GM12878 (cell line): ENCODE measurements at regions not wholly inside any gene's neighbourhood (a gene's known extent, or its start where the extent isn't known, plus 50 kb on each side); places are given as distances from the start of the nearest gene placed in this dataset.

Experiments
- ATAC-seq: fragments of 200-7000 bp; cut with Tn5 transposase; 3 replicates; pipeline ENCODE4 v1.9.1; 2020; ENCODE audit warnings: mild to moderate bottlenecking, moderate library complexity
- BruUV-seq: library from RNA; stranded (reverse); fragments of 400-500 nt; replicated peaks from 2 replicates; lab custom pipeline; 2021; lab: Mats Ljungman, UMichigan
- CTCF ChIA-PET: fragments of 300-600 bp; sonication (Branson Sonifier 250); formaldehyde crosslinking; extraction: SDS; loops from one replicate; lab custom pipeline; 2021; ENCODE audit warnings: inconsistent platforms; lab: Yijun Ruan, JAX
- POLR2A ChIA-PET: fragments of 350-600 bp; formaldehyde crosslinking; extraction: SDS; loops from one replicate; lab custom pipeline; 2021; ENCODE audit warnings: inconsistent platforms; lab: Charles Lee
- RAD21 ChIA-PET: fragments of 300-600 bp; sonication (Branson Sonifier 250); formaldehyde crosslinking; loops from one replicate; lab custom pipeline; 2023; ENCODE audit warnings: antibody characterized with exemption; ENCODE audit not compliant: unreplicated experiment; lab: Charles Lee
- SMC1A ChIA-PET: fragments of 300-600 bp; sonication (Branson Sonifier 250); formaldehyde crosslinking; loops from one replicate; lab custom pipeline; 2023; ENCODE audit not compliant: unreplicated experiment, uncharacterized antibody; lab: Charles Lee
- DNase-seq: peaks from one replicate; pipeline ENCODE4 v3.0.0-alpha.2; 2011; ENCODE audit warnings: low read depth, low spot score
- FAIRE-seq: peaks from 3 replicates; lab custom pipeline; 2011; peaks lifted over from hg19 to GRCh38; lab: Jason Lieb, UNC
- H2AFZ ChIP-seq: 2 replicates; pipeline ENCODE4 v1.6.0; 2011; ENCODE audit warnings: low read depth, low read length, control low read depth; ENCODE audit not compliant: control insufficient read depth
- H3K27ac ChIP-seq: 2 replicates; pipeline ENCODE4 v1.5.1; 2011; ENCODE audit warnings: control low read depth; ENCODE audit not compliant: control insufficient read depth, insufficient read depth
- H3K27me3 ChIP-seq, 2 experiments: replicated peaks in 1 of 2; 2 replicates each; pipeline versions ENCODE4 v1.6.0 to v1.6.1; 2011; ENCODE audit warnings: low read length in 1 of 2; ENCODE audit not compliant: control insufficient read depth in 2 of 2, insufficient read depth in 2 of 2
- H3K36me3 ChIP-seq, 2 experiments: 2 replicates each; pipeline ENCODE4 v1.5.1; 2011; ENCODE audit warnings: low read length in 1 of 2; ENCODE audit not compliant: control insufficient read depth in 2 of 2, insufficient read depth in 2 of 2
- H3K4me1 ChIP-seq: 2 replicates; pipeline ENCODE4 v1.6.1; 2011; ENCODE audit warnings: mild to moderate bottlenecking, low read length, moderate library complexity, mixed read lengths; ENCODE audit not compliant: control insufficient read depth, insufficient read depth
- H3K4me2 ChIP-seq: 2 replicates; pipeline ENCODE4 v1.6.0; 2011; ENCODE audit warnings: control low read depth; ENCODE audit not compliant: control insufficient read depth, insufficient read depth
- H3K4me3 ChIP-seq: fragments of 200-600 bp; sonication (generic); 2 replicates; pipeline ENCODE4 v1.5.1; 2016
- H3K79me2 ChIP-seq: 2 replicates; pipeline ENCODE4 v1.6.0; 2011; ENCODE audit warnings: low read length; ENCODE audit not compliant: control insufficient read depth, insufficient read depth
- H3K9ac ChIP-seq: 2 replicates; pipeline ENCODE4 v1.8.0; 2011; ENCODE audit warnings: low read length, control low read depth, mixed read lengths; ENCODE audit not compliant: control insufficient read depth, insufficient read depth
- H3K9me3 ChIP-seq: replicated peaks from 3 replicates; pipeline ENCODE4 v1.5.1; 2011; ENCODE audit warnings: mild to moderate bottlenecking, low read length; ENCODE audit not compliant: control insufficient read depth, insufficient read depth
- H4K20me1 ChIP-seq: 2 replicates; pipeline ENCODE4 v1.6.0; 2011; ENCODE audit not compliant: control insufficient read depth, insufficient read depth
- BRCA1 ChIP-seq: IDR thresholded peaks from 2 replicates; pipeline ENCODE4 v1.6.1; 2011; ENCODE audit warnings: low read depth, low read length, improper control_type of control experiment
- EGR1 ChIP-seq, 2 experiments: IDR thresholded peaks; 1 replicate in 1 of 2; 2 replicates in 1 of 2; pipeline ENCODE4 v1.6.1; 2011 to 2012; ENCODE audit warnings: low read depth in 2 of 2, low read length in 2 of 2, borderline replicate concordance in 1 of 2, mild to moderate bottlenecking in 1 of 2, moderate library complexity in 1 of 2
- FOS ChIP-seq: IDR thresholded peaks from 3 replicates; pipeline ENCODE4 v1.6.1; 2011; ENCODE audit warnings: borderline replicate concordance; ENCODE audit not compliant: insufficient read length; ENCODE audit errors: extremely low read depth
- GABPA ChIP-seq: IDR thresholded peaks from 2 replicates; pipeline ENCODE4 v1.6.1; 2014; ENCODE audit warnings: antibody characterized with exemption, low read depth, mild to moderate bottlenecking, inconsistent platforms
- KDM1A ChIP-seq: fragments of 200-600 bp; sonication (generic); IDR thresholded peaks from 2 replicates; pipeline ENCODE4 v1.6.1; 2016; ENCODE audit warnings: borderline replicate concordance
- SREBF1 ChIP-seq: IDR thresholded peaks from 2 replicates; pipeline ENCODE4 v1.6.1; 2012; ENCODE audit warnings: mild to moderate bottlenecking, low read length
- STAT1 ChIP-seq: fragments of 450-650 bp; conservative IDR thresholded peaks from 2 replicates; pipeline ENCODE4 v1.6.1; 2014; ENCODE audit warnings: antibody characterized with exemption, mild to moderate bottlenecking
- SUPT20H ChIP-seq: IDR thresholded peaks from 2 replicates; pipeline ENCODE4 v1.6.1; 2011; ENCODE audit warnings: low read depth, mild to moderate bottlenecking, low read length, moderate library complexity, borderline replicate concordance; ENCODE audit not compliant: control insufficient read depth
- TCF12 ChIP-seq: IDR thresholded peaks from 2 replicates; pipeline ENCODE4 v1.6.1; 2011; ENCODE audit warnings: low read depth, mild to moderate bottlenecking, low read length
- YY1 ChIP-seq: IDR thresholded peaks from 2 replicates; pipeline ENCODE4 v1.6.1; 2011; ENCODE audit warnings: low read depth, mild to moderate bottlenecking, low read length
- ZNF217 ChIP-seq: fragments of 450-650 bp; IDR thresholded peaks from 2 replicates; pipeline ENCODE4 v1.6.1; 2017; ENCODE audit warnings: antibody characterized with exemption, mild to moderate bottlenecking
- WGBS: methylation state at CpG from one replicate; pipeline ENCODE4 v1.1.6; 2016; ENCODE audit warnings: low lambda C conversion rate; ENCODE audit not compliant: insufficient replicate concordance, insufficient coverage; ENCODE audit errors: missing lambda C conversion rate; 5-methylcytosine and 5-hydroxymethylcytosine counted together
- in situ Hi-C: fragments of 300-500 bp; cut with MboI; formaldehyde crosslinking; loops from 9 replicates; pipeline ENCODE4 v1.14.3; 2018; ENCODE audit warnings: mixed read lengths
- intact Hi-C: fragments of 100-400 bp; cut with micrococcal nuclease; formaldehyde crosslinking; loops from one replicate; pipeline ENCODE4 v1.14.2; 2022; ENCODE audit not compliant: unreplicated experiment
- TF ChIP-seq, protein P1 (sequence below): IDR thresholded peaks from 2 replicates; pipeline ENCODE4 v1.6.1; 2011; ENCODE audit warnings: borderline replicate concordance, low read depth, mild to moderate bottlenecking, moderate library complexity, low read length; ENCODE audit not compliant: insufficient read depth, poor library complexity, severe bottlenecking
- TF ChIP-seq, protein P2 (sequence below): fragments of 450-650 bp; IDR thresholded peaks from 2 replicates; pipeline ENCODE4 v1.6.1; 2017; ENCODE audit warnings: mild to moderate bottlenecking, low read depth, inconsistent platforms; ENCODE audit not compliant: poor library complexity, severe bottlenecking

DNA sequence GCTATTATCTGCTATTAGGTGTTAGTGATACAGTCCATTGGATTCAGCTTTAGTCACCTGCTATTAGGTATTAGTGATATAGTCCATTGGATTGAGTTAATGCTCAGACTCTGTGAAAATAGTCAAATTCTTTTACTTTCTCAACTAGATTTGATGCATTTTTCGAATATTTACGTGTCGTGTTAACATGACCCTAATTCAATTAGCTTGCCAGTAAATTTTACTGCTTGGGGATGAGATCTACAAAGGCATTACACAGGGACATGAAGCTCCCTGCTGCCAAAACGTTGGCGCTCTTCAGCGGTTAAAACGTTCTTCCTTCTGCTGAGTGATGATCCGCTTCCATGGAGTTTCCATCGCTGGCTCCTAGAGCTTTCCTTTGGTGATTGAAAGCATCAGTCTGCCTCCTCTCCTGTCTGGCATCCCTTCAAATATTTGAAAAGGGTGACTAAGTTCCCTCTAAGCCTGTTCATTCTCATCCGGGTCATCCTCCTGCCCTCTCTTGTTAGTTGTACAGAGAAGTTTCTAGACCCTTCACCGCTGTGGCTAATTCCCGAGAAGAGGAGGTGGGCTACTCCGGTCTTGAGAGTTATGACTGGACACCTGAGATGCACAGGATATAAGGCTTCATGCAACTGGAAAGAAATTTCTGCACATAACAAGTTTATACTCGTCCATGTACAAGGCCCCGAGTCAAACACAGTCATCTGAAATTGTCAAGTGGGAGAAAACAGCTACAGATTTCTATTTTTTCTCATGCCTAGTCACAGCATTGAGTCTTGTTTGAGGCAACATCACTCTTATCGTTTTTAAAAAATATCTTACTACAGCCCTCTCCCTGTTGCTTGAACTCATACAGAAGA, 254.0 kb downstream of the KLF6 start:
- Histone ChIP-seq H3K36me3 (no peaks in the 10 kb centered on the region), H4K20me1 (no peaks in the 10 kb centered on the region), H3K4me2 (no peak overlapping the region), H3K27me3 (no peaks in the 10 kb centered on the region; a peak in 1 of 4 replicates), H3K27ac (no peak overlapping the region), H3K9me3 (no peaks in the 10 kb centered on the region), H3K79me2 (no peaks in the 10 kb centered on the region), H3K9ac (no peak overlapping the region), H3K4me1 (no peaks in the 10 kb centered on the region), H2AFZ (no peak overlapping the region), H3K4me3 (no peak overlapping the region)
- ChIA-PET RAD21 (no interaction called here), CTCF (interaction anchor here (1.0 to 1.5 kb wide), 2 partner anchors 10 to 333 kb away, joined by 3 to 4 read pairs; no protein-coding TSS in a partner anchor), SMC1A (interaction anchor here (0.6 kb wide), 1 partner anchor 33 kb away, joined by 4 read pairs; no protein-coding TSS in a partner anchor), POLR2A (no interaction called here)
- FAIRE-seq (no peak), DNase-seq (no peak), ATAC-seq (no peak)
- in situ Hi-C loops: no loop called here
- intact Hi-C loops: no loop called here
- BruUV-seq: no TSS peak
- 60% methylated on average over 16 of the region's 16 CpGs for WGBS
- TF ChIP-seq TCF12: no peak

DNA sequence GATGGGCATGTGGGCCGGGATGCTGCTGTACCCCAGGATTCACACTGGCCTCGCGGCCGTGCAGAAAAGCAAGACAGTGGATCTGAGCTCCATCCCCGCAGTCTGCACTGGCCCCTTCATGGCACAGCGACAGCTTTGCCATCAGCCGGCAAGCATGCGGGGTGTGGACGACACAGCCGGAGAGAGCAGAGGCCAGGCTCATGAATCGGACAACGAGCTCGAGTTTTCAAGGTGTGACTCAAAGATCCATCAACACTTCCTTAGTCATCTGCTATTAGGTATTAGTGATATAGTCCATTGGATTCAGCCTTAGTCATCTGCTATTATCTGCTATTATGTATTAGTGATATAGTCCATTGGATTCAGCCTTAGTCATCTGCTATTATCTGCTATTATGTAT, 254.7 kb downstream of the KLF6 start:
- Histone ChIP-seq H3K27ac (no peak overlapping the region), H3K27me3 (no peaks in the 10 kb centered on the region; a peak in 1 of 4 replicates), H3K79me2 (no peaks in the 10 kb centered on the region), H3K4me2 (no peak overlapping the region), H3K9ac (no peak overlapping the region), H3K4me1 (no peaks in the 10 kb centered on the region), H2AFZ (no peak overlapping the region), H3K36me3 (no peaks in the 10 kb centered on the region), H3K4me3 (no peak overlapping the region), H4K20me1 (no peaks in the 10 kb centered on the region), H3K9me3 (no peaks in the 10 kb centered on the region)
- RAD21 ChIA-PET: no interaction called here
- FAIRE-seq (no peak), ATAC-seq (no peak), DNase-seq (no peak)
- intact Hi-C loops (no loop called here), in situ Hi-C loops (no loop called here)
- no TSS peak for BruUV-seq
- SMC1A ChIA-PET: interaction anchor here (0.6 kb wide), 1 partner anchor 34 kb away, joined by 4 read pairs; no protein-coding TSS in a partner anchor
- WGBS: 69% methylated on average over 13 of the region's 13 CpGs
- POLR2A ChIA-PET: no interaction called here
- CTCF ChIA-PET: interaction anchor here (1.0 kb wide), 1 partner anchor 333 kb away, joined by 3 read pairs; no protein-coding TSS in a partner anchor
- TF ChIP-seq STAT1 (no peak), KDM1A (no peak), GABPA (no peak), SUPT20H (no peak), SREBF1 (no peak), BRCA1 (no peak), FOS (no peak), ZNF217 (no peak), YY1 (no peak), EGR1 (IDR thresholded peaks at IDR 0.05; ENCODE audit: borderline replicate concordance in 1 of 2, low read depth in 2 of 2, low read length in 2 of 2) (no peak)
- TF ChIP-seq, protein P1, sequence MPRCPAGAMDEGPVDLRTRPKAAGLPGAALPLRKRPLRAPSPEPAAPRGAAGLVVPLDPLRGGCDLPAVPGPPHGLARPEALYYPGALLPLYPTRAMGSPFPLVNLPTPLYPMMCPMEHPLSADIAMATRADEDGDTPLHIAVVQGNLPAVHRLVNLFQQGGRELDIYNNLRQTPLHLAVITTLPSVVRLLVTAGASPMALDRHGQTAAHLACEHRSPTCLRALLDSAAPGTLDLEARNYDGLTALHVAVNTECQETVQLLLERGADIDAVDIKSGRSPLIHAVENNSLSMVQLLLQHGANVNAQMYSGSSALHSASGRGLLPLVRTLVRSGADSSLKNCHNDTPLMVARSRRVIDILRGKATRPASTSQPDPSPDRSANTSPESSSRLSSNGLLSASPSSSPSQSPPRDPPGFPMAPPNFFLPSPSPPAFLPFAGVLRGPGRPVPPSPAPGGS: no peak
- TF ChIP-seq, protein P2, sequence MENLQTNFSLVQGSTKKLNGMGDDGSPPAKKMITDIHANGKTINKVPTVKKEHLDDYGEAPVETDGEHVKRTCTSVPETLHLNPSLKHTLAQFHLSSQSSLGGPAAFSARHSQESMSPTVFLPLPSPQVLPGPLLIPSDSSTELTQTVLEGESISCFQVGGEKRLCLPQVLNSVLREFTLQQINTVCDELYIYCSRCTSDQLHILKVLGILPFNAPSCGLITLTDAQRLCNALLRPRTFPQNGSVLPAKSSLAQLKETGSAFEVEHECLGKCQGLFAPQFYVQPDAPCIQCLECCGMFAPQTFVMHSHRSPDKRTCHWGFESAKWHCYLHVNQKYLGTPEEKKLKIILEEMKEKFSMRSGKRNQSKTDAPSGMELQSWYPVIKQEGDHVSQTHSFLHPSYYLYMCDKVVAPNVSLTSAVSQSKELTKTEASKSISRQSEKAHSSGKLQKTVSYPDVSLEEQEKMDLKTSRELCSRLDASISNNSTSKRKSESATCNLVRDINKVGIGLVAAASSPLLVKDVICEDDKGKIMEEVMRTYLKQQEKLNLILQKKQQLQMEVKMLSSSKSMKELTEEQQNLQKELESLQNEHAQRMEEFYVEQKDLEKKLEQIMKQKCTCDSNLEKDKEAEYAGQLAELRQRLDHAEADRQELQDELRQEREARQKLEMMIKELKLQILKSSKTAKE: no peak
